Parathyroid adenoma (tissue), 2 donors: ENCODE measurements at regions not wholly inside any gene's neighbourhood (a gene's known extent, or its start where the extent isn't known, plus 50 kb on each side); places are given as distances from the start of the nearest gene placed in this dataset.

ENCODE experiments used
- H2AFZ ChIP-seq: fragments of 300-600 bp; sonication (generic); one replicate; pipeline ENCODE4 v1.7.0; 2017; ENCODE audit warnings: antibody characterized with exemption, mild to moderate bottlenecking
- H3K27ac ChIP-seq: fragments of 300-600 bp; sonication (generic); one replicate; pipeline ENCODE4 v1.7.0; 2017
- H3K27me3 ChIP-seq: fragments of 300-600 bp; sonication (generic); one replicate; pipeline ENCODE4 v1.7.0; 2017; ENCODE audit warnings: low read length; ENCODE audit not compliant: control insufficient read depth, insufficient read depth
- H3K36me3 ChIP-seq: fragments of 300-600 bp; sonication (generic); one replicate; pipeline ENCODE4 v1.7.0; 2017; ENCODE audit warnings: low read length; ENCODE audit not compliant: control insufficient read depth, insufficient read depth
- H3K4me1 ChIP-seq: fragments of 300-600 bp; sonication (generic); one replicate; pipeline ENCODE4 v1.7.0; 2017; ENCODE audit warnings: control low read depth
- H3K4me2 ChIP-seq: fragments of 300-600 bp; sonication (generic); one replicate; pipeline ENCODE4 v1.7.0; 2017; ENCODE audit warnings: low read length
- H3K4me3 ChIP-seq: fragments of 300-600 bp; sonication (generic); one replicate; pipeline ENCODE4 v1.7.0; 2017; ENCODE audit warnings: low read depth, low read length
- H3K79me2 ChIP-seq: fragments of 300-600 bp; sonication (generic); one replicate; pipeline ENCODE4 v1.7.0; 2017; ENCODE audit warnings: control low read depth
- H3K9ac ChIP-seq: fragments of 300-600 bp; sonication (generic); one replicate; pipeline ENCODE4 v1.7.0; 2017; ENCODE audit warnings: mild to moderate bottlenecking
- H3K9me3 ChIP-seq: fragments of 300-600 bp; sonication (generic); one replicate; pipeline ENCODE4 v1.7.0; 2017; ENCODE audit warnings: low read length; ENCODE audit not compliant: control insufficient read depth
- CTCF ChIP-seq: fragments of 300-600 bp; sonication (generic); IDR thresholded peaks from one replicate; pipeline ENCODE4 v1.7.0; 2017; ENCODE audit warnings: antibody characterized with exemption, mild to moderate bottlenecking
- donor health status: primary hyperparathyroidism.

GRCh38 chr2:71859211-71859847 is 288.3 kb downstream of the CYP26B1 start:
- Histone ChIP-seq H3K9ac (no peak overlapping the region), H3K27ac (no peak overlapping the region), H2AFZ (no peak overlapping the region), H3K79me2 (no peaks in the 10 kb centered on the region), H3K36me3 (no peaks in the 10 kb centered on the region), H3K27me3 (no peaks in the 10 kb centered on the region), H3K4me3 (no peak overlapping the region), H3K4me1 (no peaks in the 10 kb centered on the region), H3K4me2 (no peak overlapping the region), H3K9me3 (no peaks in the 10 kb centered on the region)
- no peak for TF ChIP-seq CTCF

- Histone ChIP-seq H3K9ac (no peak overlapping the region), H3K79me2 (no peaks in the 10 kb centered on the region), H3K9me3 (no peaks in the 10 kb centered on the region), H3K36me3 (no peaks in the 10 kb centered on the region), H3K27me3 (no peaks in the 10 kb centered on the region), H3K4me1 (no peaks in the 10 kb centered on the region), H3K27ac (no peak overlapping the region), H2AFZ (no peak overlapping the region), H3K4me2 (no peak overlapping the region), H3K4me3 (no peak overlapping the region)
- TF ChIP-seq CTCF: no peak
Measured at GRCh38 chr2:71858071-71858470, 289.6 kb downstream of the CYP26B1 start.

GRCh38 chr2:71857636-71858035 is 290.0 kb downstream of the CYP26B1 start:
- H2AFZ ChIP-seq: no peak overlapping the region
- H3K27ac ChIP-seq: no peak overlapping the region
- no peaks in the 10 kb centered on the region for H3K27me3 ChIP-seq
- TF ChIP-seq CTCF: no peak
- peaks cover under 1% of the 10 kb centered on the region for H3K4me1 ChIP-seq
- no peaks in the 10 kb centered on the region for H3K36me3 ChIP-seq
- no peak overlapping the region for H3K4me2 ChIP-seq
- no peaks in the 10 kb centered on the region for H3K79me2 ChIP-seq
- H3K4me3 ChIP-seq: no peak overlapping the region
- no peak overlapping the region for H3K9ac ChIP-seq
- H3K9me3 ChIP-seq: no peaks in the 10 kb centered on the region

- Histone ChIP-seq H3K36me3 (no peaks in the 10 kb centered on the region), H3K27ac (no peak overlapping the region), H3K4me1 (peaks cover 8% of the 10 kb centered on the region), H3K79me2 (no peaks in the 10 kb centered on the region), H3K9ac (no peak overlapping the region), H2AFZ (no peak overlapping the region), H3K9me3 (no peaks in the 10 kb centered on the region), H3K4me2 (no peak overlapping the region), H3K4me3 (no peak overlapping the region), H3K27me3 (no peaks in the 10 kb centered on the region)
- TF ChIP-seq CTCF: no peak
Measured at GRCh38 chr2:71856773-71857525, 290.7 kb downstream of the CYP26B1 start.

GRCh38 chr2:71853858-71854257 is 293.8 kb downstream of the CYP26B1 start:
- TF ChIP-seq CTCF: no peak
- peaks cover 8% of the 10 kb centered on the region for H3K4me1 ChIP-seq
- H3K27me3 ChIP-seq: no peaks in the 10 kb centered on the region
- H3K27ac ChIP-seq: no peak overlapping the region
- H3K4me3 ChIP-seq: no peak overlapping the region
- no peak overlapping the region for H3K9ac ChIP-seq
- H3K4me2 ChIP-seq: no peak overlapping the region
- no peaks in the 10 kb centered on the region for H3K79me2 ChIP-seq
- H2AFZ ChIP-seq: no peak overlapping the region
- H3K9me3 ChIP-seq: no peaks in the 10 kb centered on the region
- no peaks in the 10 kb centered on the region for H3K36me3 ChIP-seq
